A673 (cell line): ENCODE measurements at regions not wholly inside any gene's neighbourhood (a gene's known extent, or its start where the extent isn't known, plus 50 kb on each side); places are given as distances from the start of the nearest gene placed in this dataset.

ENCODE experiments used
- BruUV-seq: library from RNA; stranded (reverse); fragments of 400-500 nt; replicated peaks from 2 replicates; lab custom pipeline; 2021; lab: Mats Ljungman, UMichigan
- CTCF ChIA-PET: fragments of 300-600 bp; sonication (Branson Sonifier 250); formaldehyde crosslinking; loops from one replicate; lab custom pipeline; 2022; ENCODE audit warnings: antibody characterized with exemption; lab: Charles Lee
- POLR2A ChIA-PET: fragments of 300-600 bp; sonication (Branson Sonifier 250); formaldehyde crosslinking; loops from one replicate; lab custom pipeline; 2022; ENCODE audit warnings: antibody characterized with exemption; ENCODE audit not compliant: low non-redundant PET; lab: Charles Lee
- DNase-seq: peaks from one replicate; pipeline ENCODE4 v3.0.0-alpha.2; 2015; ENCODE audit warnings: low spot score
- H3K27ac ChIP-seq: fragments of 200-600 bp; sonication (generic); 2 replicates; pipeline ENCODE4 v1.5.1; 2016; ENCODE audit warnings: mixed run types, low read depth, mild to moderate bottlenecking, mixed read lengths, antibody characterized with exemption, low read length; ENCODE audit not compliant: poor library complexity, severe bottlenecking
- H3K27me3 ChIP-seq: fragments of 200-600 bp; sonication (generic); replicated peaks from 2 replicates; pipeline ENCODE4 v1.6.1; 2017; ENCODE audit warnings: mixed run types, low read depth, mild to moderate bottlenecking, mixed read lengths, antibody characterized with exemption, low read length; ENCODE audit not compliant: insufficient read depth, poor library complexity
- H3K36me3 ChIP-seq: fragments of 200-600 bp; sonication (generic); 2 replicates; pipeline ENCODE4 v1.6.1; 2016; ENCODE audit warnings: mixed run types, mild to moderate bottlenecking, mixed read lengths, antibody characterized with exemption, low read length; ENCODE audit not compliant: insufficient read depth, poor library complexity, severe bottlenecking
- H3K4me1 ChIP-seq: fragments of 200-600 bp; sonication (generic); 2 replicates; pipeline ENCODE4 v1.6.1; 2017; ENCODE audit warnings: mixed run types, mild to moderate bottlenecking, mixed read lengths, antibody characterized with exemption, low read length; ENCODE audit not compliant: insufficient read depth, poor library complexity, severe bottlenecking
- H3K4me3 ChIP-seq: fragments of 200-600 bp; sonication (generic); 2 replicates; pipeline ENCODE4 v1.5.1; 2016; ENCODE audit warnings: low read depth, mixed run types, mild to moderate bottlenecking, mixed read lengths, low read length; ENCODE audit not compliant: poor library complexity, severe bottlenecking
- H3K9me3 ChIP-seq: fragments of 200-600 bp; sonication (generic); 2 replicates; pipeline ENCODE4 v1.6.1; 2016; ENCODE audit warnings: mixed run types, low read depth, mild to moderate bottlenecking, mixed read lengths, antibody characterized with exemption, low read length; ENCODE audit not compliant: poor library complexity, severe bottlenecking
- CTCF ChIP-seq: fragments of 300-800, 200-600 bp; sonication (generic); conservative IDR thresholded peaks from 2 replicates; pipeline ENCODE4 v1.5.1; 2017; ENCODE audit warnings: low read depth, mild to moderate bottlenecking, antibody characterized with exemption, low read length, moderate library complexity, mixed read lengths
- EZH2 ChIP-seq: fragments of 200-600 bp; sonication (generic); IDR thresholded peaks from 2 replicates; pipeline ENCODE4 v1.6.1; 2017; ENCODE audit warnings: borderline replicate concordance, low read depth, mild to moderate bottlenecking, mixed read lengths, antibody characterized with exemption, low read length; ENCODE audit not compliant: poor library complexity, severe bottlenecking
- intact Hi-C: fragments of 100-400 bp; cut with micrococcal nuclease; formaldehyde crosslinking; loops from one replicate; pipeline ENCODE4 v1.10.0; 2022; ENCODE audit not compliant: unreplicated experiment

DNA sequence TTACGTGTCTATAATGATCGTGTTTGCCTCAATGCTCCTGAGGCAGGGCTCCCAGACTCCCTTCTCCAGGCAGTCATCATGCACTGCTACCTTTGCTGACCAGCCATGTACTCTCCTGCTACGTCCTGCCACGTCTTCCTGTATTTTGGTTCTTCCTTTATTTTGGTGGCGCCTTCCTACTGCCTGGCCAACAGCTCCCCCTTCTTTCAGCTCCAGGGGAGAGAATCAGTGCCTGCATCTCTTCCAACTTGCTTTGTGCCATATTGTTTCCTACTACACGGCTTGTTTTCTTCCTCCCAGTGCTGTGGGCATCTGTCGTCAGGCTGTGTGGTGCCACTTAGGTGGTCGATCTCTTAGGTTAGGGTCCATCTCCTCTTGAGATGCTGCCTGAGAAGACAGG is 96.2 kb downstream of the FGF9 start:
- CTCF ChIA-PET = no interaction called here
- intact Hi-C loops = no loop called here
- POLR2A ChIA-PET = no interaction called here

DNA sequence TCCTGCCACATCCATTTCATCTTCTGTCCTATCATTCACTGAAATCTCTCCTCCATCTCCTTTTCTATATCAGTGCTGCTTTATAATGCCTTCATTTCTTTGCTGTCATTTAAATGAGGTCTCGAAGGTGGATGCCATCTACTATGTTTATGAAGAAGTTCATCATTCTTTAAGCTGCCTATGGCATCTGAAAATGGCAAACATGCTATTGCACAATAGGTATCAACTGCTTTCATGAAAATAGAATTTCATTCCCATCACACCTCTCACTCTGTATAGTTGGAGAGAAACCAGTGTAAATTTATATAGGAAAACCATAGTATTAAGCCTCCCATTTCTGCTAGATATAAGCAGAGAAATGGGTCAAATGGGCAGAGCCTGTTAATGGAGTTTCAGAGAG is 100.2 kb downstream of the FGF9 start:
- no peaks in the 10 kb centered on the region for H3K4me1 ChIP-seq
- ChIA-PET POLR2A (no interaction called here), CTCF (no interaction called here)
- no peaks in the 10 kb centered on the region for H3K27me3 ChIP-seq
- DNase-seq = no peak
- H3K36me3 ChIP-seq = no peaks in the 10 kb centered on the region
- no peak overlapping the region for H3K4me3 ChIP-seq
- no peak overlapping the region for H3K27ac ChIP-seq
- no peaks in the 10 kb centered on the region for H3K9me3 ChIP-seq
- no TSS peak for BruUV-seq
- TF ChIP-seq CTCF (no peak), EZH2 (no peak)
- intact Hi-C loops = loop anchor here (10.0 kb wide), 1 partner anchor 136 kb away; no protein-coding TSS in a partner anchor

More for the DNA sequence above, 96.2 kb downstream of the FGF9 start:
- TF ChIP-seq EZH2 (no peak), CTCF (no peak)
- no TSS peak for BruUV-seq
- H3K4me3 ChIP-seq = no peak overlapping the region
- H3K4me1 ChIP-seq = no peaks in the 10 kb centered on the region
- H3K9me3 ChIP-seq = no peaks in the 10 kb centered on the region
- H3K27me3 ChIP-seq = no peaks in the 10 kb centered on the region
- DNase-seq = no peak
- no peak overlapping the region for H3K27ac ChIP-seq
- no peaks in the 10 kb centered on the region for H3K36me3 ChIP-seq

DNA sequence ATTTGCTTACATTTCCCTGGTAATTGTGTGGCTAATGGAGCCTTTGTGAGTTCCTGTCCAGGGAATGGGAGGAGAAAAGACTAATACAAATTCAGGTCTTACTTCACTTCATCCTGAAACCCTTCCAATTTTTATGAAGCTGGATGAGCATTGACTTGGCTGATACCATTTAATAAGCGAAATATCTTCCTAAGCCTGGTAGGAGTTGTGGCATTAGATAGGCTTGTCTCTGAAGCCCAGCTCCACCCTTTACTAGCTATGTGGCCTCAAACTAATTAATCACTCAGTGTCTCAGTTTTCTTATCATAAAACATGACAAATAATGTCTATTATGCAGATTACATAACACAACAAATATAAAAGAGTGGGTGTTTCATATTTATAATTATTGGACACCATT is 106.3 kb downstream of the FGF9 start:
- no peaks in the 10 kb centered on the region for H3K4me1 ChIP-seq
- no peak overlapping the region for H3K27ac ChIP-seq
- no TSS peak for BruUV-seq
- no peaks in the 10 kb centered on the region for H3K9me3 ChIP-seq
- H3K4me3 ChIP-seq = no peak overlapping the region
- POLR2A ChIA-PET = no interaction called here
- intact Hi-C loops = loop anchor here (10.0 kb wide), 1 partner anchor 142 kb away; no protein-coding TSS in a partner anchor
- TF ChIP-seq EZH2 = no peak
- no peaks in the 10 kb centered on the region for H3K27me3 ChIP-seq
- CTCF ChIA-PET = no interaction called here
- H3K36me3 ChIP-seq = no peaks in the 10 kb centered on the region
- DNase-seq = no peak

DNA sequence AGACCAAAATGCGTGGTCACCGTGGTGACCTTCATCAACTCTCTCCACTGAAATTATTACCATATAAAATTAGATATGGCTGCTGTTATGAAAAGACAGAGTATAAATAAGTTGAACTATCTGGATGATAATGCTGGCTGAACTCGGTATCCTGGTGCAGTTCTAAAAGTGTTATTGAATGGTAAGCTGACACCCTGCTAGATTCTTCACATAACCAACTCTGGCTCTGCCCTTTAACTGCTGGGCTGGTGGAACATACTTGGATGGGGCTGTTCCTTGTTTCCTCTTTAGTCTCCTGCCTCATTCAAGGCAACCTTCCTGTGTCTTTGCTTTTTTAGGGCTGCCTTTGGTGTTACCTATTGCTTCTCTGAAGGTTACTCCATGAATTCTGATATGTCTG is 106.9 kb downstream of the FGF9 start:
- no peak for DNase-seq
- Histone ChIP-seq H3K9me3 (no peaks in the 10 kb centered on the region), H3K4me1 (no peaks in the 10 kb centered on the region), H3K4me3 (no peak overlapping the region), H3K27me3 (no peaks in the 10 kb centered on the region), H3K27ac (no peak overlapping the region), H3K36me3 (no peaks in the 10 kb centered on the region)
- ChIA-PET CTCF (no interaction called here), POLR2A (no interaction called here)
- BruUV-seq = no TSS peak
- intact Hi-C loops = loop anchor here (10.0 kb wide), 1 partner anchor 143 kb away; no protein-coding TSS in a partner anchor
- TF ChIP-seq EZH2 = no peak
- TF ChIP-seq CTCF = no peak
